Neural cell (in vitro differentiated cells): ENCODE measurements at regions not wholly inside any gene's neighbourhood (a gene's known extent, or its start where the extent isn't known, plus 50 kb on each side); places are given as distances from the start of the nearest gene placed in this dataset.

ENCODE experiments used
- H2AFZ ChIP-seq: fragments of 200-600, 300-800 bp; sonication (generic), shearing (Covaris generic); 2 replicates; pipeline ENCODE4 v1.6.0; 2014; ENCODE audit warnings: low read depth, mild to moderate bottlenecking, antibody characterized with exemption, low read length, moderate library complexity
- H3F3A ChIP-seq: fragments of 200-600 bp; shearing (Covaris generic); 2 replicates; pipeline ENCODE4 v1.6.1; 2016; ENCODE audit warnings: mild to moderate bottlenecking, moderate library complexity, mixed read lengths, antibody characterized with exemption, low read length; ENCODE audit not compliant: insufficient read depth, poor library complexity, severe bottlenecking
- H3K27ac ChIP-seq: fragments of 200-600, 300-800 bp; sonication (generic), shearing (Covaris generic); 2 replicates; pipeline ENCODE4 v1.5.1; 2014; ENCODE audit warnings: mild to moderate bottlenecking, low read length, moderate library complexity
- H3K27me3 ChIP-seq: fragments of 300-800, 200-600 bp; sonication (generic), shearing (Covaris generic); 2 replicates; pipeline ENCODE4 v1.6.0; 2014; ENCODE audit warnings: mild to moderate bottlenecking, low read depth, low read length, moderate library complexity; ENCODE audit not compliant: insufficient read depth
- H3K36me3 ChIP-seq: fragments of 300-800, 200-600 bp; sonication (generic), shearing (Covaris generic); 2 replicates; pipeline ENCODE4 v1.5.1; 2014; ENCODE audit warnings: mild to moderate bottlenecking, antibody characterized with exemption, low read length, moderate library complexity; ENCODE audit not compliant: insufficient read depth
- H3K4me2 ChIP-seq: fragments of 300-800, 200-600 bp; sonication (generic), shearing (Covaris generic); 2 replicates; pipeline ENCODE4 v1.6.0; 2014; ENCODE audit warnings: mild to moderate bottlenecking, low read length
- H3K4me3 ChIP-seq: fragments of 300-800, 200-600 bp; sonication (generic), shearing (Covaris generic); 2 replicates; pipeline ENCODE4 v1.5.1; 2014; ENCODE audit warnings: mild to moderate bottlenecking, low read length, moderate library complexity
- H3K79me2 ChIP-seq: fragments of 200-600 bp; shearing (Covaris generic); replicated peaks from 2 replicates; pipeline ENCODE4 v1.6.0; 2014; ENCODE audit warnings: mild to moderate bottlenecking, low read length, moderate library complexity; ENCODE audit not compliant: insufficient read depth
- H3K9ac ChIP-seq: fragments of 300-800, 200-600 bp; sonication (generic), shearing (Covaris generic); 2 replicates; pipeline ENCODE4 v1.6.1; 2016; ENCODE audit warnings: mild to moderate bottlenecking, low read length, mixed read lengths
- H3K9me2 ChIP-seq: fragments of 200-600 bp; shearing (Covaris generic); 2 replicates; pipeline ENCODE4 v1.6.1; 2016; ENCODE audit warnings: mild to moderate bottlenecking, low read length, mixed read lengths; ENCODE audit not compliant: insufficient read depth
- H3K9me3 ChIP-seq: fragments of 200-600, 300-800 bp; sonication (generic), shearing (Covaris generic); 2 replicates; pipeline ENCODE4 v1.6.1; 2016; ENCODE audit warnings: mild to moderate bottlenecking, mixed run types, low read length, moderate library complexity, mixed read lengths
- H4K20me1 ChIP-seq: fragments of 200-600 bp; shearing (Covaris generic); 2 replicates; pipeline ENCODE4 v1.6.1; 2016; ENCODE audit warnings: mild to moderate bottlenecking, mixed run types; ENCODE audit not compliant: insufficient read depth
- CTCF ChIP-seq: fragments of 450-650 bp; IDR thresholded peaks from 2 replicates; pipeline ENCODE4 v1.5.1; 2014; ENCODE audit warnings: antibody characterized with exemption, mild to moderate bottlenecking, moderate library complexity; ENCODE audit not compliant: poor library complexity, severe bottlenecking
- EP300 ChIP-seq: fragments of 450-650 bp; conservative IDR thresholded peaks from 2 replicates; pipeline ENCODE4 v1.6.1; 2014; ENCODE audit warnings: antibody characterized with exemption, mild to moderate bottlenecking, moderate library complexity; ENCODE audit not compliant: poor library complexity, severe bottlenecking
- EZH2 ChIP-seq: fragments of 200-600, 300-800 bp; shearing (Covaris generic), sonication (generic); IDR thresholded peaks from 2 replicates; pipeline ENCODE4 v1.6.1; 2014; ENCODE audit warnings: antibody characterized with exemption, low read length, borderline replicate concordance, mild to moderate bottlenecking; ENCODE audit not compliant: insufficient read depth, poor library complexity, severe bottlenecking
- MXI1 ChIP-seq: fragments of 450-650 bp; conservative IDR thresholded peaks from 2 replicates; pipeline ENCODE4 v1.6.1; 2014; ENCODE audit warnings: antibody characterized with exemption, mild to moderate bottlenecking; ENCODE audit not compliant: poor library complexity, severe bottlenecking
- POLR2AphosphoS5 ChIP-seq: IDR thresholded peaks from 2 replicates; pipeline ENCODE4 v1.6.1; 2012
- RAD21 ChIP-seq: fragments of 450-650 bp; conservative IDR thresholded peaks from 2 replicates; pipeline ENCODE4 v1.6.1; 2014; ENCODE audit warnings: antibody characterized with exemption, mild to moderate bottlenecking, moderate library complexity
- REST ChIP-seq: IDR thresholded peaks from 2 replicates; pipeline ENCODE4 v1.6.1; 2012; ENCODE audit warnings: borderline replicate concordance
- SMC3 ChIP-seq: fragments of 450-650 bp; conservative IDR thresholded peaks from 2 replicates; pipeline ENCODE4 v1.6.1; 2014; ENCODE audit warnings: antibody characterized with exemption, mild to moderate bottlenecking, moderate library complexity; ENCODE audit not compliant: poor library complexity
- TAF1 ChIP-seq: IDR thresholded peaks from 2 replicates; pipeline ENCODE4 v1.6.1; 2012; ENCODE audit warnings: low read depth

- no peaks in the 10 kb centered on the region for H3K36me3 ChIP-seq
- H4K20me1 ChIP-seq: no peaks in the 10 kb centered on the region
- H3K4me2 ChIP-seq: no peak overlapping the region
- no peaks in the 10 kb centered on the region for H3K79me2 ChIP-seq
- H3K27ac ChIP-seq: no peak overlapping the region
- no peak overlapping the region for H3K9ac ChIP-seq
- H3K9me2 ChIP-seq: no peaks in the 10 kb centered on the region
- TF ChIP-seq EP300 (no peak), CTCF (no peak), POLR2AphosphoS5 (no peak), REST (no peak), SMC3 (no peak), TAF1 (no peak), MXI1 (no peak), EZH2 (no peak), RAD21 (no peak)
- no peaks in the 10 kb centered on the region for H3K27me3 ChIP-seq
- no peak overlapping the region for H2AFZ ChIP-seq
- H3K4me3 ChIP-seq: no peak overlapping the region
- H3K9me3 ChIP-seq: no peaks in the 10 kb centered on the region
- H3F3A ChIP-seq: no peaks in the 10 kb centered on the region
Measured at GRCh38 chrX:46258356-46258755, 286.9 kb downstream of the ZNF674 start.

GRCh38 chrX:46257451-46257879 is 287.8 kb downstream of the ZNF674 start:
- no peak overlapping the region for H3K4me2 ChIP-seq
- H3K79me2 ChIP-seq: no peaks in the 10 kb centered on the region
- no peak overlapping the region for H3K27ac ChIP-seq
- H3K9ac ChIP-seq: no peak overlapping the region
- TF ChIP-seq POLR2AphosphoS5 (no peak), EZH2 (no peak), EP300 (no peak), MXI1 (no peak), RAD21 (no peak), SMC3 (no peak), CTCF (no peak), TAF1 (no peak), REST (no peak)
- no peak overlapping the region for H3K4me3 ChIP-seq
- H2AFZ ChIP-seq: no peak overlapping the region
- no peaks in the 10 kb centered on the region for H3F3A ChIP-seq
- H3K9me3 ChIP-seq: no peaks in the 10 kb centered on the region
- H3K9me2 ChIP-seq: no peaks in the 10 kb centered on the region
- no peaks in the 10 kb centered on the region for H3K36me3 ChIP-seq
- no peaks in the 10 kb centered on the region for H4K20me1 ChIP-seq
- no peaks in the 10 kb centered on the region for H3K27me3 ChIP-seq
